ENCODE measurements at regions not wholly inside any gene's neighbourhood (a gene's known extent, or its start where the extent isn't known, plus 50 kb on each side); places are given as distances from the start of the nearest gene placed in this dataset.
"Not testable (repeated sequence)": the region's sequence is repeated elsewhere in the genome, so short reads cannot be mapped to it uniquely, and the experiment has no call there.

- no peak for DNase-seq
These were observed 54.9 kb upstream of the ZBTB18 start for GRCh38 chr1:243996223-243996622.

DNA sequence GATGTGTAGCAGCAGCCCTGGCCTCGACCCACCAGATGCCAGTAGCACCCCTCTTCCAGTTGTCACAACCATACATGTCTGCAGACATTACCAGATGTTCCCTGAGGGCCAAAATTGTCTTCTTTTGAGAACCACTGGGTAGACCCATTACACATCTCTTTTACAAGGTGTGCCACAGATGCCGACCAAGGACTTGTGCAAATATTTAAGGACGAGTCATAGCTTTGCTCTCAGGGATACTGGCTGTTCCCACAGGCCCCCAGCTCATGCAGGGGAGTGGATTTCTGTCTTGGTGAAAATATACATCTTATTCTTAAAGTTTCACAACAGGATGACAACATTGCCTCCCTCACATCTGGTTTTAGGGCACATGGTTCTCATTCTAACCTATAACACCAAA, 59.4 kb upstream of the ZBTB18 start:
- DNase-seq, result no peak

GRCh38 chr1:243984788-243985187, 66.3 kb upstream of the ZBTB18 start:
- no peak for DNase-seq

- no peak for DNase-seq
These were observed 68.5 kb upstream of the ZBTB18 start for GRCh38 chr1:243982447-243983018.

- no peak for DNase-seq
These were observed 70.6 kb upstream of the ZBTB18 start for GRCh38 chr1:243980471-243980870.

DNA sequence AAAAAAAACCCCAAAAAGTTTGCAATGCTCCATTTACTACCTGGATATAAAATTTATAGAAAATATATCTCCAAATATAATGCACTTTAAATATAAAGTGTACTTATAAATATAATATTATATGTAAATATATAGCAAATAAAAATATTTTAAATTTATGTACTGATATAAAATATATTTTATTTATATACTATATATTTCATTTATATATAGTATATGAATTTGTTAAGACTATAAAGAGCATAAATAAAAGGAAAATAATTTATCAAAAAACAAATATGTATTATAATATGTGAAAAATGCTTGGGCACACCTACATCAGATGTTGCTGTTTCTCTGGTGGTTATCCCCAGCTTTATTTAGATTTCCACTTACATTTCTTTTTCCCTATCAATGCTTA, 71.0 kb upstream of the ZBTB18 start:
- DNase-seq, result no peak

GRCh38 chr1:243979396-243979795, 71.7 kb upstream of the ZBTB18 start:
- peak in 3 of 58 donors; percentile 2 to 14 (median 4) for DNase-seq

DNA sequence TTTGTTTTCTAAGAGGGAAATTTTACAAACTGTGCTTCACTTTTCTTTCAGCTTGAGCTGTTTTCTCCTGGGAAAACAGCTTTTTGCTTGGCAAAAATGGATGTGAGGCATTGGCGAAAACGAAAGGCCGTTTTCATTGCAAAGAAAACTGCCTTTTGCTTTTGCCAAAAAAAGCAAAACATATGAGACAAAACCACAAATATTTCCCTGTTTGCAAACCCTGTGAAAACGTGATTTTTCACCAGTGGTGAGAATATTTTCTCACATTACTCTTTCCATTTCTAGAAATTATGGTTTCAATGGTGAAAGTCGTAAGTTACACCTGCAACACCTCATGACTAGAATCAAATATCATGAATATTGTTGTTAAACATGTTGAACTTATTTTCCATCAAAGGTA, 74.0 kb upstream of the ZBTB18 start:
- no peak for DNase-seq

GRCh38 chr1:243974451-243975292, 76.4 kb upstream of the ZBTB18 start:
- no peak for DNase-seq

- no peak for DNase-seq
These were observed 77.9 kb upstream of the ZBTB18 start for GRCh38 chr1:243973169-243973568.

- no peak for DNase-seq
These were observed 81.0 kb upstream of the ZBTB18 start for GRCh38 chr1:243970077-243970476.

GRCh38 chr1:243968413-243968812, 82.7 kb upstream of the ZBTB18 start:
- DNase-seq, result no peak

DNA sequence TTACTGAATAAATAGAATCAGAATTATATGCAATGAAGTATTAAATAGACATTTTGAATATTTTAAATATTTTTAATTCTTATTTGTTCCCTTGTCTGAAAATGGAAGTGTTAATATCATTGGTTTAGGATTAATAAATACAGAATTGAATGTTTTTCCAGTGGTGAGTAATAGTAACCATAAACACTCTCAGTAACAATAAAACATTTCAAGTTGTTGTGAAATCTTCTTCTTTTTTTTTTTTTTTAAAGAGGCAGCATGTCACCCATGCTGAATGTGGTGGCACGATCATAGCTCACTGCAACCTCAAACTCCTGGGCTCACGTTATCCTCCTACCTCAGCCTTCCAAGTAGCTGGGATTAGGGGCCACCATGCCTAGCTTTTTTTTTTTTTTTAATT, 86.2 kb upstream of the ZBTB18 start:
- no peak for DNase-seq

DNA sequence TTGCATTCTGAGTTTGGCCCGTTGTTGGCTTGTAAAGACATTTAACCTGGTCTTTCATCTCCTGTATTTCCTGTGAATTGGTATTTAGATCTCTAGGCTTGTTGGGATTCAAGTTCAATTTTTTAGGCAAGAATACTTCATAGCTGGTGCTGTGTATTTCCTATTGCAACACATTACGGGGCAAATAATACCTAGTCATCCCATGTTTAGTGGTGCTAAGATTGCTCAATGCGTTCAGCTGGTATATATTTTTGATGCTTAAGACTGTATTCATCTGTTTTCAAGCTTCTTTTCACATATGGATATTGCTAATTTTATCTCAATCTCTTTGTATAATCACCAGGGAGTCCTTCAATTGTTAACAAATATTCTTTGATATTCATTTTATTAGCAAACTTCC, 87.5 kb upstream of the ZBTB18 start:
- DNase-seq, result no peak

GRCh38 chr1:243962541-243962940, 88.5 kb upstream of the ZBTB18 start:
- no peak for DNase-seq

DNA sequence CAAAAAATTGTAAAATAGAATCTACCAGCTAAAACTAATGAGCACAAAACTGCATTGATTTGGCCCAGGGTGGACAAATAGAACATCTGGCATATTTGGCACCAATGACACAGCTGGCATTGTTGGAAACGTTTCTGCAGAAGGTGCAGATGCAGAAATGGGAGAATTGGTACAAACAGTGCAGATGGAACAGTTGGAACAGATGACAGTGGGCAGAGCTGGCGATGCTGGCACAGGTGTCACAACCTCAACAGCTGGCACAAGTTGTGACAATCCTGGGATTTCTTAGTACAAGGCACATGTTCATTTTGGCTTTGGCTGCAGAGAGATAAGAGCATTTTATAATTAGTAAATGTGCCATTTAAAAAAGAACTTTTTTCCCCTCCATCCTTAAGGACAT, 91.1 kb upstream of the ZBTB18 start:
- DNase-seq, result peak in 9 of 58 donors; percentile 9 to 47 (median 21)

DNA sequence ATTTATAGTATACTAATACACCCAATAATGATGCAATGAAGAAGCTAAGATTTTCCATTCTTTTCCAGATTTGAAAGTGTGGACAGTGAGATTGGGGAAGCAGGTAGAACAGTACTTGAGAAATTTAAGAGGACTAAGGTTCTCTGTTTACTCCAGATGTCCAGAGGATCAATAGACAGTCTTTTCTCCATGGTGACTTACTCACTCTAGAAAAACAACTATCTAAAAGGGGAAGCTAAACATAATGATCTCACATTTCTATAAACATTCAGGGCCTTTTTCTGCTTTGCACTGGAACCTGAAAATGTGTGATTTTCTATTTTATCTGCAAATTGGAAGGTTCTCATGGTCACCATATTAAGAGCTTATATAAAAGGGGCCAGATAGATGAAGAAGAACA, 93.9 kb upstream of the ZBTB18 start:
- no peak for DNase-seq

- no peak for DNase-seq
These were observed 94.6 kb upstream of the ZBTB18 start for GRCh38 chr1:243956450-243956849.

DNA sequence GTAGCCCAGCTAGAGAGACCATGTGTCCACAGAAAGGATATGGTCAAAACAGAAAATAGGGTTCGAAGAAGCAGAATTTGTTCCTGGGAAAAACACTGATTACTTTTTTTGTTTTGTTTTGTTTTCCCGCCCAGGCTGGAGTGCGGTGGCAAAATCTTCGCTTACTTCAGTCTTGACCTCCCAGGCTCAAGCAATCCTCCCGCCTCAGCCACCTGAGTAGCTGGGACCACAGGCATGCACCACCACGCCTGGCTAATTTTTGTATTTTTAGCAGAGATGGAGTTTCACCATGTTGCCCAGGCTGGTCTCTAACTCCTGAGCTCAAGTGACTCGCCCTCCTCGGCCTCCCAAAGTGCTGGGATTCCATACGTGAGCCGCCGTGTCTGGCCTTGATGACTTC, 99.9 kb upstream of the ZBTB18 start:
- not testable (repeated sequence) for DNase-seq

DNA sequence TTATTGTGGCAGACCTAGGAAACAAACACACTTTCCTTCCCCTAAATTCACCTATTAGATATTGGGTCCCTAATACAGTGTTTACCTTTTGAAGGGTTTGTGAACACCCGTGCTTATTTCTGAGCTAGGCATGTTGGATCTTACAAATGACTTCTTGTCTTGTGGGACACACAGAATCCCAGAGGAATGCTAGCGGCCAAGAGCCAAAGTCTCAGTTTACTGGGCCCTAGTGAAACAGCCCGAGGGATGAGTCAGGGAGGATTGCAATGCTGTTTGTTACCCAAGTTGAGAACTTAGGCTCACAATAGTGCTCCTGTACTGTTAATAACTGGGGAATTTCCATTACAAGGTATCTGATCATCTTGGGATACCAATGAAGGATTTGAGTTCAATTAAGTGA, 100.1 kb upstream of the AKT3 start:
- DNase-seq, result no peak

DNA sequence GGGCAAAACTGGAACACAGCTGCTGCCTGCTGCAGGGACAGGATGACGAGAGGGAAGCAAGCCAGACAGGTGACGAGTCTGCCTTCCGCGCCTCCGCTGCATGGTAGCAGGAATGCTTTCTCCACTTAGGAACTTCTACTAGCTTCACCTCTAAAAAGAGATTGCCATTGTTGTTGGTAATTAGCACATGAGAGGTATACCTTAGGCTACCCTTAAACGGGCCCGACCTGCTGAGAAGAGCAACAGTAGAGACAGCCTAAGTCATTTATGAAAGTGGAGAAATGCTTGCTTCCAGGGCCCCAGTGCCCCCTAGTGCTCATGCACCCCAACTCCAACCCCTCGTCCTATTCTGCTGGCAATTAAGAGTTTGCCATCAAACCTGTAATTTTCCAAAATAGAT, 96.9 kb upstream of the AKT3 start:
- DNase-seq, result peak in 1 of 58 donors; percentile 3

GRCh38 chr1:243946253-243946652, 96.2 kb upstream of the AKT3 start:
- DNase-seq, result no peak

DNA sequence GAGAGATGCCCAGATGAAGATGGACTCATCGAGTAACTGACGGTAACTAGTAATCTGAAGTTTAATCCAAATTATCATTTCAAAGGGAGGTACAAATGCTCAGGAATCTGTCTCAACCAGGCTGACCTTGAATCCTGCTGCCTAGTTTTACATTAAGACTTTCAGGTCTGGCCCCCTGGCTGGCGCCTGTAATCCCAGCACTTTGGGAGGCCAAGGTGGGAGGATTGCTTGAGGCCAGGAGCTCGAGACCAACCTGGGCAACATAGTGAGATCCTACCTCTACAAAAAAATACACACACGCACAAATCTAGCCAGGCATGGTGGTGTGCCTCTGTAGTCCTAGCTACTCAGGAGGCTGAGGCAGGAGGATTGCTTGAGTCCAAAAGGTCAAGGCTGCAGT, 95.7 kb upstream of the AKT3 start:
- DNase-seq, result no peak

Data from anterior cingulate cortex (tissue), 58 donors.